HEK293 (cell line): ENCODE measurements at regions not wholly inside any gene's neighbourhood (a gene's known extent, or its start where the extent isn't known, plus 50 kb on each side); places are given as distances from the start of the nearest gene placed in this dataset.

Source experiments
- CTCF ChIA-PET: fragments of 350-600 bp; formaldehyde crosslinking; extraction: SDS; loops from one replicate; lab custom pipeline; 2021; ENCODE audit warnings: antibody characterized with exemption; lab: Yijun Ruan, JAX
- POLR2A ChIA-PET: fragments of 300-600 bp; formaldehyde crosslinking; extraction: SDS; loops from one replicate; lab custom pipeline; 2020; ENCODE audit warnings: antibody characterized with exemption, inconsistent platforms; lab: Yijun Ruan, JAX
- H3K27ac ChIP-seq: fragments of 200-500 bp; sonication (Bioruptor generic); 2 replicates; pipeline ENCODE4 v1.5.1; 2014; ENCODE audit warnings: low read depth, low read length, control low read depth, inconsistent platforms; ENCODE audit errors: extremely low read depth
- H3K36me3 ChIP-seq, 2 experiments: fragments of 200-500 bp in 1 of 2; sonication (Bioruptor generic) in 1 of 2; 1 replicate in 1 of 2; 2 replicates in 1 of 2; pipeline ENCODE4 v1.5.1; 2014 to 2017; ENCODE audit warnings: inconsistent platforms in 2 of 2, low read length in 2 of 2; ENCODE audit not compliant: control insufficient read depth in 2 of 2, insufficient read depth in 1 of 2
- H3K4me1 ChIP-seq: fragments of 200-500 bp; sonication (Bioruptor generic); 2 replicates; pipeline ENCODE4 v1.5.1; 2014; ENCODE audit warnings: mild to moderate bottlenecking, low read length, inconsistent platforms; ENCODE audit not compliant: control insufficient read depth, insufficient read depth
- H3K4me3 ChIP-seq: 2 replicates; pipeline ENCODE4 v1.5.1; 2011; ENCODE audit warnings: low read depth, mild to moderate bottlenecking, control low read depth, low read length, moderate library complexity
- H3K9me3 ChIP-seq: fragments of 200-500 bp; sonication (Bioruptor generic); 2 replicates; pipeline ENCODE4 v1.5.1; 2014; ENCODE audit warnings: low read depth, low read length, inconsistent platforms; ENCODE audit not compliant: control insufficient read depth, insufficient read depth
- CTCF ChIP-seq: fragments of 450-650 bp; formaldehyde crosslinking; IDR thresholded peaks from 2 replicates; pipeline ENCODE4 v1.5.1; 2016; ENCODE audit warnings: missing biosample characterization, missing genetic modification characterization
- GFI1B ChIP-seq: fragments of 450-650 bp; formaldehyde crosslinking; IDR thresholded peaks from 2 replicates; pipeline ENCODE4 v1.5.1; 2016; ENCODE audit warnings: missing biosample characterization, missing genetic modification characterization
- PATZ1 ChIP-seq: fragments of 450-650 bp; formaldehyde crosslinking; IDR thresholded peaks from 2 replicates; pipeline ENCODE4 v1.5.1; 2016; ENCODE audit warnings: missing biosample characterization, missing genetic modification characterization
- SP3 ChIP-seq: fragments of 450-650 bp; formaldehyde crosslinking; IDR thresholded peaks from 2 replicates; pipeline ENCODE4 v1.5.1; 2016; ENCODE audit warnings: missing biosample characterization, missing genetic modification characterization
- TCF7L2 ChIP-seq: IDR thresholded peaks from 2 replicates; pipeline ENCODE4 v1.6.1; 2011; ENCODE audit warnings: low read depth, mild to moderate bottlenecking, inconsistent platforms, low read length, moderate library complexity, borderline replicate concordance
- ZNF114 ChIP-seq: fragments of 450-650 bp; formaldehyde crosslinking; IDR thresholded peaks from 2 replicates; pipeline ENCODE4 v1.5.0; 2017; ENCODE audit warnings: missing biosample characterization, missing genetic modification characterization
- ZNF121 ChIP-seq: fragments of 450-650 bp; formaldehyde crosslinking; IDR thresholded peaks from 2 replicates; pipeline ENCODE4 v1.5.1; 2016; ENCODE audit warnings: missing biosample characterization, missing genetic modification characterization
- ZNF133 ChIP-seq: fragments of 450-650 bp; formaldehyde crosslinking; IDR thresholded peaks from 2 replicates; pipeline ENCODE4 v1.5.1; 2016; ENCODE audit warnings: missing biosample characterization, missing genetic modification characterization
- ZNF214 ChIP-seq: fragments of 450-650 bp; formaldehyde crosslinking; IDR thresholded peaks from 2 replicates; pipeline ENCODE4 v1.5.1; 2017; ENCODE audit warnings: missing biosample characterization, mild to moderate bottlenecking, missing genetic modification characterization, borderline replicate concordance
- ZNF239 ChIP-seq: fragments of 450-650 bp; formaldehyde crosslinking; IDR thresholded peaks from 2 replicates; pipeline ENCODE4 v1.5.1; 2016; ENCODE audit warnings: missing biosample characterization, missing genetic modification characterization
- ZNF266 ChIP-seq: fragments of 450-650 bp; formaldehyde crosslinking; IDR thresholded peaks from 2 replicates; pipeline ENCODE4 v1.5.1; 2016; ENCODE audit warnings: missing biosample characterization, missing genetic modification characterization, low read depth
- ZNF280C ChIP-seq: fragments of 450-650 bp; formaldehyde crosslinking; IDR thresholded peaks from 2 replicates; pipeline ENCODE4 v1.5.1; 2016; ENCODE audit warnings: missing biosample characterization, missing genetic modification characterization
- ZNF292 ChIP-seq: fragments of 450-650 bp; formaldehyde crosslinking; IDR thresholded peaks from 2 replicates; pipeline ENCODE4 v1.5.1; 2016; ENCODE audit warnings: low read depth, missing biosample characterization, missing genetic modification characterization, borderline replicate concordance
- ZNF311 ChIP-seq: fragments of 450-650 bp; formaldehyde crosslinking; IDR thresholded peaks from 2 replicates; pipeline ENCODE4 v1.5.1; 2017; ENCODE audit warnings: missing biosample characterization, missing genetic modification characterization, borderline replicate concordance
- ZNF529 ChIP-seq: fragments of 450-650 bp; formaldehyde crosslinking; IDR thresholded peaks from 2 replicates; pipeline ENCODE4 v1.5.1; 2017; ENCODE audit warnings: missing genetic modification characterization, missing biosample characterization; ENCODE audit not compliant: insufficient replicate concordance
- ZNF660 ChIP-seq: fragments of 450-650 bp; IDR thresholded peaks from 2 replicates; pipeline ENCODE4 v1.5.1; 2018; ENCODE audit warnings: missing biosample characterization, mild to moderate bottlenecking, missing genetic modification characterization
- ZNF677 ChIP-seq: fragments of 450-650 bp; IDR thresholded peaks from 2 replicates; pipeline ENCODE4 v1.5.0; 2018; ENCODE audit warnings: missing biosample characterization, mild to moderate bottlenecking, missing genetic modification characterization, moderate library complexity
- TF ChIP-seq, protein P1 (sequence below): fragments of 450-650 bp; formaldehyde crosslinking; IDR thresholded peaks from 2 replicates; pipeline ENCODE4 v1.5.1; 2016; ENCODE audit warnings: missing biosample characterization, missing genetic modification characterization
- TF ChIP-seq, protein P2 (sequence below): fragments of 450-650 bp; formaldehyde crosslinking; IDR thresholded peaks from 2 replicates; pipeline ENCODE4 v1.5.1; 2016; ENCODE audit warnings: missing biosample characterization, missing genetic modification characterization
- TF ChIP-seq, protein P3 (sequence below): fragments of 450-650 bp; formaldehyde crosslinking; IDR thresholded peaks from 2 replicates; pipeline ENCODE4 v1.5.1; 2016; ENCODE audit warnings: missing biosample characterization, missing genetic modification characterization

DNA sequence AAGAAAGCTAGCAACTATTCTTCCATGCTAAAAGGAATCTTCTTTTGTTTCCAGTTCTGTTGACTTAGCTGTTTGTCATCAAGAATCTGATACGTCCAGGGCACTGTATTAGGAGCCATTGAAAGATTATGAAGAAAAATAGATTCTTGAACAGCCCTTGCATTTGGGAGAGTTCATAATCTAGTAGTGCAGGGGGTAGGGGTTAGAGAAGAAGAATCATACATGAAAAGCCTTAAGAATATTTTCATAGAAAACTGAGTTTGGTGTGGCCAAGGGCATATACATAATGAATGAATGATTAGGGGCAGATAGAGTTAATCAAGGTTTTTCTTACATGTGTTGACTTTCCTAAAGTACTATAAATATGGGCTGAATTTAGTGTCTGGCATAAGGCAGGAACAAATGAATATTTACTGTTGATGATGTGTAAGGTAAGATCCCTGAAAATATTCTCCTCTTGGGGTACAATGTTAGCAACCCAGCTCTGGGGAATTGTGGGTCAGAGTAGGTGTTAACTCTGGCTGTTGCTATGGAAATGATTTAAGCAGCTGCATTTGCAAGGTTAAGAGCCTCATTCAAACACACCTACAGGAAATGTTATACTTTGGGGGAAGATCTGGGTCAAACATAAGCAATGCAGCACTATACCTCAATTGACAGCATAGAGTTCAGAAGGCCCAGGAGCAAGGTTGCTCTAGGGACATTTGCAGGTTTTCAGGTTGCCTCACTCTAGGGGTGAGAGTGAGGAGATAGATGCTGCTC, 667.3 kb upstream of the CITED2 start:
- no peak for TF ChIP-seq SP3 (tag by site-specific recombination)
- no peak for TF ChIP-seq ZNF114 (tag by site-specific recombination)
- TF ChIP-seq CTCF (tag by site-specific recombination): no peak
- no peak for TF ChIP-seq ZNF121 (tag by site-specific recombination)
- TF ChIP-seq ZNF214: no peak
- no peak for TF ChIP-seq ZNF266 (tag by site-specific recombination)
- no peak for TF ChIP-seq ZNF239 (tag by site-specific recombination)
- TF ChIP-seq ZNF660 (tag by site-specific recombination): no peak
- TF ChIP-seq, protein P1, sequence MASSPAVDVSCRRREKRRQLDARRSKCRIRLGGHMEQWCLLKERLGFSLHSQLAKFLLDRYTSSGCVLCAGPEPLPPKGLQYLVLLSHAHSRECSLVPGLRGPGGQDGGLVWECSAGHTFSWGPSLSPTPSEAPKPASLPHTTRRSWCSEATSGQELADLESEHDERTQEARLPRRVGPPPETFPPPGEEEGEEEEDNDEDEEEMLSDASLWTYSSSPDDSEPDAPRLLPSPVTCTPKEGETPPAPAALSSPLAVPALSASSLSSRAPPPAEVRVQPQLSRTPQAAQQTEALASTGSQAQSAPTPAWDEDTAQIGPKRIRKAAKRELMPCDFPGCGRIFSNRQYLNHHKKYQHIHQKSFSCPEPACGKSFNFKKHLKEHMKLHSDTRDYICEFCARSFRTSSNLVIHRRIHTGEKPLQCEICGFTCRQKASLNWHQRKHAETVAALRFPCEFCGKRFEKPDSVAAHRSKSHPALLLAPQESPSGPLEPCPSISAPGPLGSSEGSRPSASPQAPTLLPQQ (tag by site-specific recombination): no peak
- TF ChIP-seq, protein P2, sequence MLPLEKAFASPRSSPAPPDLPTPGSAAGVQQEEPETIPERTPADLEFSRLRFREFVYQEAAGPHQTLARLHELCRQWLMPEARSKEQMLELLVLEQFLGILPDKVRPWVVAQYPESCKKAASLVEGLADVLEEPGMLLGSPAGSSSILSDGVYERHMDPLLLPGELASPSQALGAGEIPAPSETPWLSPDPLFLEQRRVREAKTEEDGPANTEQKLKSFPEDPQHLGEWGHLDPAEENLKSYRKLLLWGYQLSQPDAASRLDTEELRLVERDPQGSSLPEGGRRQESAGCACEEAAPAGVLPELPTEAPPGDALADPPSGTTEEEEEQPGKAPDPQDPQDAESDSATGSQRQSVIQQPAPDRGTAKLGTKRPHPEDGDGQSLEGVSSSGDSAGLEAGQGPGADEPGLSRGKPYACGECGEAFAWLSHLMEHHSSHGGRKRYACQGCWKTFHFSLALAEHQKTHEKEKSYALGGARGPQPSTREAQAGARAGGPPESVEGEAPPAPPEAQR (tag by site-specific recombination): no peak
- no peak for TF ChIP-seq GFI1B
- no peak for TF ChIP-seq ZNF133 (tag by site-specific recombination)
- TF ChIP-seq ZNF529: no peak
- TF ChIP-seq ZNF280C (tag by site-specific recombination): no peak
- no peak for TF ChIP-seq ZNF677 (tag by site-specific recombination)
- TF ChIP-seq, protein P3, sequence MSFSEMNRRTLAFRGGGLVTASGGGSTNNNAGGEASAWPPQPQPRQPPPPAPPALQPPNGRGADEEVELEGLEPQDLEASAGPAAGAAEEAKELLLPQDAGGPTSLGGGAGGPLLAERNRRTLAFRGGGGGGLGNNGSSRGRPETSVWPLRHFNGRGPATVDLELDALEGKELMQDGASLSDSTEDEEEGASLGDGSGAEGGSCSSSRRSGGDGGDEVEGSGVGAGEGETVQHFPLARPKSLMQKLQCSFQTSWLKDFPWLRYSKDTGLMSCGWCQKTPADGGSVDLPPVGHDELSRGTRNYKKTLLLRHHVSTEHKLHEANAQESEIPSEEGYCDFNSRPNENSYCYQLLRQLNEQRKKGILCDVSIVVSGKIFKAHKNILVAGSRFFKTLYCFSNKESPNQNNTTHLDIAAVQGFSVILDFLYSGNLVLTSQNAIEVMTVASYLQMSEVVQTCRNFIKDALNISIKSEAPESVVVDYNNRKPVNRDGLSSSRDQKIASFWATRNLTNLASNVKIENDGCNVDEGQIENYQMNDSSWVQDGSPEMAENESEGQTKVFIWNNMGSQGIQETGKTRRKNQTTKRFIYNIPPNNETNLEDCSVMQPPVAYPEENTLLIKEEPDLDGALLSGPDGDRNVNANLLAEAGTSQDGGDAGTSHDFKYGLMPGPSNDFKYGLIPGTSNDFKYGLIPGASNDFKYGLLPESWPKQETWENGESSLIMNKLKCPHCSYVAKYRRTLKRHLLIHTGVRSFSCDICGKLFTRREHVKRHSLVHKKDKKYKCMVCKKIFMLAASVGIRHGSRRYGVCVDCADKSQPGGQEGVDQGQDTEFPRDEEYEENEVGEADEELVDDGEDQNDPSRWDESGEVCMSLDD: no peak
- TF ChIP-seq TCF7L2: no peak
- no peak for TF ChIP-seq ZNF311
- TF ChIP-seq PATZ1 (tag by site-specific recombination): no peak
- TF ChIP-seq ZNF292 (tag by site-specific recombination): no peak
- Histone ChIP-seq H3K4me1 (peaks cover 3% of the 10 kb centered on the region), H3K9me3 (no peaks in the 10 kb centered on the region), H3K27ac (no peak overlapping the region), H3K4me3 (no peak overlapping the region), H3K36me3 (no peaks in the 10 kb centered on the region)
- ChIA-PET CTCF (interaction anchor here (0.6 to 3.3 kb wide), 3 partner anchors 10 to 677 kb away, joined by 3 to 17 read pairs (median 3); no protein-coding TSS in a partner anchor), POLR2A (no interaction called here)
